Activated CD4-positive, alpha-beta T cell treated with anti-CD3 and anti-CD28 coated beads for 1 hour (primary cell): ENCODE measurements at regions not wholly inside any gene's neighbourhood (a gene's known extent, or its start where the extent isn't known, plus 50 kb on each side); places are given as distances from the start of the nearest gene placed in this dataset.

Experiments used
- DNase-seq: peaks from one replicate; pipeline ENCODE4 v3.0.0-alpha.2; 2020

GRCh38 chr2:126356631-126357030 is 299.3 kb upstream of the GYPC start:
- no peak for DNase-seq

GRCh38 chr2:126358122-126358521 is 297.8 kb upstream of the GYPC start:
- no peak for DNase-seq

- DNase-seq, result no peak
These were observed 296.5 kb upstream of the GYPC start for GRCh38 chr2:126359494-126359893.

GRCh38 chr2:126367361-126367760 is 288.6 kb upstream of the GYPC start:
- DNase-seq, result no peak

GRCh38 chr2:126368758-126369157 is 287.2 kb upstream of the GYPC start:
- no peak for DNase-seq

- no peak for DNase-seq
These were observed 285.8 kb upstream of the GYPC start for GRCh38 chr2:126370201-126370600.

GRCh38 chr2:126372406-126372805 is 283.6 kb upstream of the GYPC start:
- DNase-seq, result no peak

- no peak for DNase-seq
These were observed 277.8 kb upstream of the GYPC start for GRCh38 chr2:126378176-126378575.

GRCh38 chr2:126381091-126381490 is 274.9 kb upstream of the GYPC start:
- DNase-seq, result no peak

GRCh38 chr2:126382998-126383397 is 273.0 kb upstream of the GYPC start:
- DNase-seq, result no peak

GRCh38 chr2:126383800-126384199 is 272.2 kb upstream of the GYPC start:
- no peak for DNase-seq

- DNase-seq, result no peak
These were observed 270.5 kb upstream of the GYPC start for GRCh38 chr2:126385441-126385840.

GRCh38 chr2:126385983-126386382 is 270.0 kb upstream of the GYPC start:
- DNase-seq, result no peak

GRCh38 chr2:126389446-126389845 is 266.5 kb upstream of the GYPC start:
- no peak for DNase-seq

- DNase-seq, result no peak
These were observed 263.1 kb upstream of the GYPC start for GRCh38 chr2:126392889-126393288.

GRCh38 chr2:126399001-126399400 is 257.0 kb upstream of the GYPC start:
- DNase-seq, result no peak

GRCh38 chr2:126403039-126403628 is 252.8 kb upstream of the GYPC start:
- no peak for DNase-seq

GRCh38 chr2:126406267-126406666 is 249.7 kb upstream of the GYPC start:
- no peak for DNase-seq

GRCh38 chr2:126408671-126409070 is 247.3 kb upstream of the GYPC start:
- DNase-seq, result no peak

- no peak for DNase-seq
These were observed 246.1 kb upstream of the GYPC start for GRCh38 chr2:126409850-126410249.

- no peak for DNase-seq
These were observed 242.9 kb upstream of the GYPC start for GRCh38 chr2:126413079-126413478.

- DNase-seq, result no peak
These were observed 236.6 kb upstream of the GYPC start for GRCh38 chr2:126419403-126419802.

GRCh38 chr2:126425943-126426342 is 230.0 kb upstream of the GYPC start:
- DNase-seq, result no peak

- DNase-seq, result no peak
These were observed 226.9 kb upstream of the GYPC start for GRCh38 chr2:126429103-126429502.

- no peak for DNase-seq
These were observed 224.8 kb upstream of the GYPC start for GRCh38 chr2:126431136-126431535.

- DNase-seq, result no peak
These were observed 219.5 kb upstream of the GYPC start for GRCh38 chr2:126436411-126436810.
